ENCODE measurements at regions not wholly inside any gene's neighbourhood (a gene's known extent, or its start where the extent isn't known, plus 50 kb on each side); places are given as distances from the start of the nearest gene placed in this dataset.
A peak's percentile ranks its signal among the peaks of the same experiment; 100 is the strongest.

GRCh38 chr10:78696791-78697395 lies 371.9 kb upstream of the ZMIZ1 start:
- H3K27me3 Mint-ChIP-seq (ENCODE audit: low read depth) = no peaks in the 10 kb centered on the region
- H3K4me3 Mint-ChIP-seq = no peak overlapping the region
- H3K4me1 Mint-ChIP-seq (ENCODE audit: low read depth) = no peaks in the 10 kb centered on the region
- DNase-seq (no peak), ATAC-seq (replicated peaks in 1 of 2) (no peak)
- H3K27ac Mint-ChIP-seq = no peak overlapping the region
- H3K9me3 Mint-ChIP-seq = no peaks in the 10 kb centered on the region
- no peaks in the 10 kb centered on the region for H3K36me3 Mint-ChIP-seq (ENCODE audit: insufficient read depth in 2 of 2)

DNA sequence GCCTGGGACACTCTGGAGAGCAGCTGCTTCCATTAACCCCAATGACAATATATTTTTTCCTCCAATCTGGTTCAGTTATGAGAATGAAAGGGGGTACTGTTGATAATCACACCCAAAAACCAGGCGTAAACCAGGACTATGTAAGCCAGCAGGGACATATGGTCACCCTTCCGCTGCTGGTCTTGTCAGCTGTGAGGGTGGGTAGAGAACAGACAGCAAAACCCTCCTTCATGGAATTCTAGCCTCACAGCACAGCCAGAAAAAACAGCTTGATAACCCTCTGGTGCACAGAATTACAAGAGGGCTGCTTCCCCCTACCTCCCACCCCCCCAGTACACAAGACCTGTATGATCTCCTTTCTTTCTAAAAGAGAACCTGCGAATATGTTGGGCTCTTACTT lies 368.8 kb upstream of the ZMIZ1 start:
- no peak for ATAC-seq (replicated peaks in 1 of 2)
- no peaks in the 10 kb centered on the region for H3K9me3 Mint-ChIP-seq
- DNase-seq = no peak
- no peaks in the 10 kb centered on the region for H3K36me3 Mint-ChIP-seq (ENCODE audit: insufficient read depth in 2 of 2)
- H3K4me3 Mint-ChIP-seq = no peak overlapping the region
- H3K27me3 Mint-ChIP-seq (ENCODE audit: low read depth) = no peaks in the 10 kb centered on the region
- H3K27ac Mint-ChIP-seq = no peak overlapping the region
- no peaks in the 10 kb centered on the region for H3K4me1 Mint-ChIP-seq (ENCODE audit: low read depth)

- Mint-ChIP-seq H3K36me3 (ENCODE audit: insufficient read depth in 2 of 2) (no peaks in the 10 kb centered on the region), H3K27ac (no peak overlapping the region), H3K27me3 (ENCODE audit: low read depth) (no peaks in the 10 kb centered on the region), H3K4me1 (ENCODE audit: low read depth) (no peaks in the 10 kb centered on the region), H3K9me3 (no peaks in the 10 kb centered on the region), H3K4me3 (no peak overlapping the region)
- DNase-seq (no peak), ATAC-seq (replicated peaks in 1 of 2) (no peak)
Observed at GRCh38 chr10:78700413-78700812, 368.4 kb upstream of the ZMIZ1 start.

- no peak overlapping the region for H3K27ac Mint-ChIP-seq
- no peaks in the 10 kb centered on the region for H3K9me3 Mint-ChIP-seq
- no peaks in the 10 kb centered on the region for H3K4me1 Mint-ChIP-seq (ENCODE audit: low read depth)
- H3K4me3 Mint-ChIP-seq = no peak overlapping the region
- no peaks in the 10 kb centered on the region for H3K27me3 Mint-ChIP-seq (ENCODE audit: low read depth)
- no peak for ATAC-seq (replicated peaks in 1 of 2)
- H3K36me3 Mint-ChIP-seq (ENCODE audit: insufficient read depth in 2 of 2) = no peaks in the 10 kb centered on the region
- no peak for DNase-seq
Observed at GRCh38 chr10:78700816-78701520, 367.8 kb upstream of the ZMIZ1 start.

DNA sequence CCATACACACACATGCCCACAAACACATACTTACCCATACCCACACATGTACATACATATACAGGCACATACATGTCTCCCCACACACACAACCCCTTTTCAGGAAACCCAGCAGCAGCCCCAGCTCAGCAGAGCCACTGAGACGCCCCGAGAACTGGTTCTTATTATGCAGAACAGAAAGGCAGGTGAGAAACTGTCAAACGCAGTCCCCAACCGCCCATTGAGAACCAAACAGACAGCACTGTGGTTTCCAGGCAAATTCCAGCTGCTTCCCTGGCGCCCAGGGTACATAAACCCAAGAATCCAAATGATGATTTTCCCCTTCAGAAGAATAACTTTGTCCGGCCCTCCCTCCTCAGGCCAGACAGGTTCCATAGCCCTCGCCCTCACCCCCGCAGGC lies 366.6 kb upstream of the ZMIZ1 start:
- DNase-seq = no peak
- Mint-ChIP-seq H3K9me3 (no peaks in the 10 kb centered on the region), H3K4me1 (ENCODE audit: low read depth) (no peaks in the 10 kb centered on the region), H3K27ac (no peak overlapping the region), H3K27me3 (ENCODE audit: low read depth) (no peaks in the 10 kb centered on the region), H3K36me3 (ENCODE audit: insufficient read depth in 2 of 2) (no peaks in the 10 kb centered on the region), H3K4me3 (no peak overlapping the region)
- no peak for ATAC-seq (replicated peaks in 1 of 2)

- H3K27ac Mint-ChIP-seq = no peak overlapping the region
- no peak for ATAC-seq (replicated peaks in 1 of 2)
- no peaks in the 10 kb centered on the region for H3K36me3 Mint-ChIP-seq (ENCODE audit: insufficient read depth in 2 of 2)
- no peaks in the 10 kb centered on the region for H3K9me3 Mint-ChIP-seq
- no peak for DNase-seq
- H3K4me3 Mint-ChIP-seq = no peak overlapping the region
- H3K4me1 Mint-ChIP-seq (ENCODE audit: low read depth) = no peaks in the 10 kb centered on the region
- no peaks in the 10 kb centered on the region for H3K27me3 Mint-ChIP-seq (ENCODE audit: low read depth)
Observed at GRCh38 chr10:78702876-78703275, 365.9 kb upstream of the ZMIZ1 start.

DNA sequence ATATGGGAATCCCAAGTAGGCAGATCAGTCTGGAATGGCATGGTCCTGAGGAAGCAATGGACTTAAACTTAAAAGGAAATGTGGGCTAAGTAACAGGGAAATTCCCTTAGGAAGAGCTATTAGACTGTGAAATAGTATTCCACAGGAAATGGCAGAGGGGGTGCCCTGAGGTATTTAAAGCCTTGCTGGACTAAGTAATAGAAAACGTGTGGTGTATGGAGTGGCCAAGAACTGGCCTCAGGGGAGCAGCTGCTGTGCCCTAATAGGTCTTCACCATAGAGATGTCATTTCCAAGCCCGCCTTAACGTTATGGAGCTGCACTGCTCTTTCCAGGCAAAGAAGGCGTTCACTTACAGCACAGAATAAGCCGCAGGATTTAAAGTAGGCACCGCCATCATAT lies 365.2 kb upstream of the ZMIZ1 start:
- Mint-ChIP-seq H3K27ac (no peak overlapping the region), H3K4me1 (ENCODE audit: low read depth) (no peaks in the 10 kb centered on the region), H3K36me3 (ENCODE audit: insufficient read depth in 2 of 2) (no peaks in the 10 kb centered on the region), H3K27me3 (ENCODE audit: low read depth) (no peaks in the 10 kb centered on the region), H3K4me3 (no peak overlapping the region), H3K9me3 (no peaks in the 10 kb centered on the region)
- DNase-seq (no peak), ATAC-seq (replicated peaks in 1 of 2) (no peak)

DNA sequence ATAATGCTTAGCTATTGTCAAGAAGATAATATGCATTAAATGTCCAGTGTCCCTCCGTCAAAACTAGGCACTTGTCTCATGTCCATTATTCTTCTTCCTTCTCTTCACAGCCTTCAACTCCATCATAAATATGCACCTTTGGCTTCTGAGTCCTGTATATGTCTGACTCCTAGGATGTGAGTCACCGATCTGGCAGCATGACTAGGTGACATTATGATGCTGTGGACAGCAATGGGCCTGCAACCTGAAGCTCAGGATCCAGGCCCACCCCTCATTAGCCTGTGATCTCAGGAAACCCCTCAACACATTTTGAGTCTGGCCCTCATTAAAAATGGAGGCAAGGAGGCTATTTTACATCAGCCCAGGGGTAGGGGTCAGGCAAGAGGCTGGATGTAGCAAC lies 362.5 kb upstream of the ZMIZ1 start:
- Mint-ChIP-seq H3K4me1 (ENCODE audit: low read depth) (no peaks in the 10 kb centered on the region), H3K36me3 (ENCODE audit: insufficient read depth in 2 of 2) (no peaks in the 10 kb centered on the region), H3K9me3 (no peaks in the 10 kb centered on the region), H3K27ac (no peak overlapping the region), H3K27me3 (ENCODE audit: low read depth) (peaks cover 5% of the 10 kb centered on the region), H3K4me3 (no peak overlapping the region)
- DNase-seq (no peak), ATAC-seq (replicated peaks in 1 of 2) (peak in 1 of 2 donors; percentile 45)

DNA sequence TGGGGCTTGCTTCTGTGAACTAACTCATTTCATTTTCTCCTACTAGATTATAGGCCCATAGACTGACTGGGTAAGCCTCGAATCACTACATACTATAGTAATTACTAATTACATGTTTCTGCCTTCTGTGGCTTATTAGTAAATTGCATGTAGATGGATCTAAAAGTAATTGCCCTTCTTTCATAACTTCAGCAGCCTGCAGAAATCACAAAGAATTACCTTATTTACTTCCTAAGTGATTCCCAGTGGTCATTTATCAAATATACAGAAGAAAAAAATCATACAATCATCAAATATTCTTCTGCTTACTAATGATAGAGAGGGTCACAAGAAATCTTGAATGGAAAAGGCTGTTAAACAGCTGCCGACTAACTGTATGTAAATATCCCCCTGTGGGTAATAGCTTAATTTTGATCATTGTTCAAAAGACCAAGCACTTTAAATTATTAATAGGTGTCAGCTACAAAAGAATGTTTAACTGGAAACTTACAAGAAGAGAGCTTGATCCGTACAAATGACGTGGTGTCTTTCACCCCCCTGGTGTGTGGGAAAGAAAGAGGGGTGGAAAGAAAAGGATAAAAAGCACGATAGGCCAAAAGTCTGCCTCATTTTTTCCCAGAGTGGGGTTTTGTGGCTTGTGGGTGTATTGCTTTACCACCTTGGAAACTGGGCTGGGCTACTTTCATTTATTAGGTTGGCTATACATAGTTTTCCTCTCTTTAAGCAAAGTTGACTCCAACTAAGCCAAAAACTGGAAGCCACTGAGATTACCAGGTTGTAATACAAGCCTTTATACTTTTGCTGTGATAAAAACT lies 361.8 kb upstream of the ZMIZ1 start:
- Mint-ChIP-seq H3K27me3 (ENCODE audit: low read depth) (peaks cover 12% of the 10 kb centered on the region), H3K9me3 (no peaks in the 10 kb centered on the region), H3K36me3 (ENCODE audit: insufficient read depth in 2 of 2) (no peaks in the 10 kb centered on the region), H3K4me3 (no peak overlapping the region), H3K27ac (no peak overlapping the region), H3K4me1 (ENCODE audit: low read depth) (no peaks in the 10 kb centered on the region)
- ATAC-seq (replicated peaks in 1 of 2) = no peak
- DNase-seq = no peak

DNA sequence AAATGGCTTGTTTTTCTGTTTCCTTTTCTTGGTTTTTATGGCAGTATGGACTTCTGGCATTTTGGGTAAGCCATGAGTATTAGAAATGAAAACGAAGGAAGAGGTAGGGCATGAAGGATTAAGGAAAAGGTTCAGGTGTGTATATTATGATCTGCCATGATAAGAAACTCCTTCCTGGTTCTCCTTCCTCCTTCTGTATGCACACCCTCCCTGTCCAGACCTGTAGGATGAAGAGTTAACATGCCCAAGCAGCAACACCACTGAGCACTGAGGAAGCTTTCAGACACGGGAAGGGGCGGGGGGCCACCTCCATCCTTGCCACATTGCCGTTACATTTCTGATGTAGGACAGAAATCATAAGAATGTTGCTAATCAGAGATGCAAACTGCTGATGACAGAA lies 361.0 kb upstream of the ZMIZ1 start:
- no peak overlapping the region for H3K27ac Mint-ChIP-seq
- H3K4me1 Mint-ChIP-seq (ENCODE audit: low read depth) = no peaks in the 10 kb centered on the region
- H3K4me3 Mint-ChIP-seq = no peak overlapping the region
- ATAC-seq (replicated peaks in 1 of 2) (no peak), DNase-seq (no peak)
- H3K27me3 Mint-ChIP-seq (ENCODE audit: low read depth) = peaks cover 17% of the 10 kb centered on the region
- H3K9me3 Mint-ChIP-seq = no peaks in the 10 kb centered on the region
- no peaks in the 10 kb centered on the region for H3K36me3 Mint-ChIP-seq (ENCODE audit: insufficient read depth in 2 of 2)

DNA sequence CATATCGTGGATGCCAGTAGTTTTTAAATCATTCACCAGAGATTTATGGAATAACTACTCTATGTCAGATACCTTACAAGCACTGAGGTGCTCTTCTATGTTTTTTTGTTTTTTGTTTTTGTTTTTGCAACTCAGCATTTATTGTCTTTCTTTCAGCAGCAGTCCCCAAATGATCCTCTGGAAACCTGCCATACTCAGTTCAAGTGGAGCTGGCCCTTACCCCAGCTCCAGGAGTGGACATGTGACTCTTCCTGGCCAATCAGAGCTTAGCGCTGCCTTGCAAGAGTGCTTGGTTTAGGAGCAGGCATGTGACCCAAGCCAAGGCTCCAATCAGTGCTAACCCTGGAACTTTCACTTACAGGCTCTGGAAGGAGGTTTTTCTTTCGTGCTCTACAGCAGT lies 356.6 kb upstream of the ZMIZ1 start:
- Mint-ChIP-seq H3K4me3 (no peak overlapping the region), H3K27ac (no peak overlapping the region), H3K9me3 (no peaks in the 10 kb centered on the region), H3K4me1 (ENCODE audit: low read depth) (peaks cover 5% of the 10 kb centered on the region), H3K27me3 (ENCODE audit: low read depth) (peaks cover 25% of the 10 kb centered on the region), H3K36me3 (ENCODE audit: insufficient read depth in 2 of 2) (no peaks in the 10 kb centered on the region)
- ATAC-seq (replicated peaks in 1 of 2) (no peak), DNase-seq (no peak)

- Mint-ChIP-seq H3K4me3 (no peak overlapping the region), H3K27me3 (ENCODE audit: low read depth) (peaks cover 25% of the 10 kb centered on the region), H3K9me3 (no peaks in the 10 kb centered on the region), H3K4me1 (ENCODE audit: low read depth) (peaks cover 5% of the 10 kb centered on the region), H3K27ac (no peak overlapping the region), H3K36me3 (ENCODE audit: insufficient read depth in 2 of 2) (no peaks in the 10 kb centered on the region)
- DNase-seq = no peak
- no peak for ATAC-seq (replicated peaks in 1 of 2)
Observed at GRCh38 chr10:78713659-78714058, 355.1 kb upstream of the ZMIZ1 start.

DNA sequence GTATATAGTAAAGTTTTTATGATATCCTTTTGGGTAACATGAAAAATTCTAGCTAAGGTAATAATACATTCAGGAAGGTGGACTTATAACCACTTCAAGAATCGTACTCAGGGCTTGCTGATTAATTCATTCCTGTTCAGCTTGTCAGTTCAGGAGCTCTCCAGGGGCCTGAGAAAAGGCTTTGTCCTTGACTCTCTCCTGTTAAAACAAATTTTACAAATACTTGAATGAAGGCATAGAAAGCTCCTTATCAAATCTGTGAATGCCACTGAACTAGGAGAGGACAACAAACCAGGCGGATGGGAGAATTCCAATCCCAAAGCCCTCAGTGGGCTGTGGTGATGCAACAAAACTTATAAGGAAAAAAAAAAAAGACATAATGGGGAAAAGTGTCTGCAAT lies 354.5 kb upstream of the ZMIZ1 start:
- H3K27ac Mint-ChIP-seq = no peak overlapping the region
- ATAC-seq (replicated peaks in 1 of 2) = no peak
- no peak for DNase-seq
- no peaks in the 10 kb centered on the region for H3K36me3 Mint-ChIP-seq (ENCODE audit: insufficient read depth in 2 of 2)
- H3K4me1 Mint-ChIP-seq (ENCODE audit: low read depth) = peaks cover 5% of the 10 kb centered on the region
- peaks cover 25% of the 10 kb centered on the region for H3K27me3 Mint-ChIP-seq (ENCODE audit: low read depth)
- H3K9me3 Mint-ChIP-seq = no peaks in the 10 kb centered on the region
- H3K4me3 Mint-ChIP-seq = no peak overlapping the region

All from activated T-cell treated with anti-CD3 and anti-CD28 coated beads, Interleukin-2, amount 50 U/mL, for 72 hours (primary cell).